Keratinocyte (primary cell): ENCODE measurements at regions not wholly inside any gene's neighbourhood (a gene's known extent, or its start where the extent isn't known, plus 50 kb on each side); places are given as distances from the start of the nearest gene placed in this dataset.

Source experiments
- DNase-seq: peaks from one replicate; pipeline ENCODE4 v3.0.0-alpha.2; 2011; ENCODE audit warnings: low read depth, missing footprints, low spot score
- FAIRE-seq: peaks from 2 replicates; lab custom pipeline; 2011; peaks lifted over from hg19 to GRCh38; lab: Jason Lieb, UNC
- H2AFZ ChIP-seq: 2 replicates; pipeline ENCODE4 v1.6.0; 2012; ENCODE audit warnings: low read length, control low read depth, inconsistent platforms; ENCODE audit not compliant: control insufficient read depth
- H3K27ac ChIP-seq: 2 replicates; pipeline ENCODE4 v1.5.1; 2011; ENCODE audit warnings: low read length; ENCODE audit not compliant: control insufficient read depth, insufficient read depth
- H3K27me3 ChIP-seq: 3 replicates; pipeline ENCODE4 v1.6.0; 2011; ENCODE audit warnings: low read length; ENCODE audit not compliant: control insufficient read depth, insufficient read depth; ENCODE audit errors: extremely low read depth
- H3K36me3 ChIP-seq, 2 experiments: 2 replicates in 1 of 2; 3 replicates in 1 of 2; pipeline ENCODE4 v1.5.1; 2011; ENCODE audit warnings: low read length in 2 of 2, mild to moderate bottlenecking in 1 of 2; ENCODE audit not compliant: control insufficient read depth in 2 of 2, insufficient read depth in 2 of 2; ENCODE audit errors: extremely low read depth in 1 of 2
- H3K4me1 ChIP-seq: 3 replicates; pipeline ENCODE4 v1.5.1; 2011; ENCODE audit warnings: low read length; ENCODE audit not compliant: control insufficient read depth, insufficient read depth; ENCODE audit errors: extremely low read depth
- H3K4me2 ChIP-seq: 3 replicates; pipeline ENCODE4 v1.6.0; 2011; ENCODE audit warnings: low read depth, low read length; ENCODE audit not compliant: control insufficient read depth, insufficient read depth; ENCODE audit errors: extremely low read depth
- H3K4me3 ChIP-seq, 3 experiments: fragments of 200-600 bp in 1 of 3; sonication (generic) in 1 of 3; 2 replicates in 2 of 3; 3 replicates in 1 of 3; pipeline ENCODE4 v1.5.1; 2011 to 2016; ENCODE audit warnings: low read length in 3 of 3, mild to moderate bottlenecking in 3 of 3, control low read depth in 2 of 3, inconsistent platforms in 1 of 3, low read depth in 1 of 3, mixed read lengths in 1 of 3, mixed run types in 1 of 3, moderate library complexity in 1 of 3; ENCODE audit not compliant: control insufficient read depth in 2 of 3, insufficient read depth in 2 of 3; ENCODE audit errors: extremely low read depth in 1 of 3
- H3K79me2 ChIP-seq: 2 replicates; pipeline ENCODE4 v1.6.0; 2012; ENCODE audit warnings: low read length; ENCODE audit not compliant: control insufficient read depth, insufficient read depth
- H3K9ac ChIP-seq: 3 replicates; pipeline ENCODE4 v1.6.0; 2011; ENCODE audit warnings: low read length; ENCODE audit not compliant: control insufficient read depth, insufficient read depth; ENCODE audit errors: extremely low read depth
- H3K9me1 ChIP-seq: 3 replicates; pipeline ENCODE4 v1.6.0; 2011; ENCODE audit warnings: low read length; ENCODE audit not compliant: control insufficient read depth, insufficient read depth; ENCODE audit errors: extremely low read depth
- H3K9me3 ChIP-seq: 2 replicates; pipeline ENCODE4 v1.5.1; 2012; ENCODE audit warnings: low read depth, low read length; ENCODE audit not compliant: control insufficient read depth
- H4K20me1 ChIP-seq: 3 replicates; pipeline ENCODE4 v1.6.0; 2011; ENCODE audit warnings: low read length; ENCODE audit not compliant: control insufficient read depth, insufficient read depth; ENCODE audit errors: extremely low read depth
- CTCF ChIP-seq, 3 experiments: IDR thresholded peaks in 1 of 3; conservative IDR thresholded peaks in 1 of 3; optimal IDR thresholded peaks in 1 of 3; 2 replicates in 2 of 3; 3 replicates in 1 of 3; pipeline versions ENCODE3 to v1.5.1; 2011; ENCODE audit warnings: low read length in 3 of 3, mild to moderate bottlenecking in 3 of 3, moderate library complexity in 2 of 3, control low read depth in 1 of 3, inconsistent platforms in 1 of 3; ENCODE audit not compliant: insufficient read depth in 2 of 3; ENCODE audit errors: extremely low read depth in 1 of 3
- EZH2 ChIP-seq: IDR thresholded peaks from one replicate; pipeline ENCODE4 v1.6.1; 2012; ENCODE audit warnings: inconsistent platforms, mild to moderate bottlenecking, low read length, moderate library complexity
- dilution Hi-C: fragments of 300-500 bp; cut with MboI; formaldehyde crosslinking; loops from one replicate; pipeline ENCODE4 v1.7.0; 2020; ENCODE audit warnings: low sequenced_read_pairs; ENCODE audit not compliant: extremely low pct_ligation_motif_present

- H3K79me2 ChIP-seq: no peaks in the 10 kb centered on the region
- H3K9me1 ChIP-seq: no peaks in the 10 kb centered on the region
- no peak overlapping the region for H3K27ac ChIP-seq
- no peak overlapping the region for H3K4me2 ChIP-seq
- no peaks in the 10 kb centered on the region for H3K27me3 ChIP-seq
- DNase-seq (no peak), FAIRE-seq (no peak)
- H4K20me1 ChIP-seq: no peaks in the 10 kb centered on the region
- H2AFZ ChIP-seq: no peak overlapping the region
- H3K9me3 ChIP-seq: no peaks in the 10 kb centered on the region
- no peak overlapping the region for H3K4me3 ChIP-seq
- no peaks in the 10 kb centered on the region for H3K4me1 ChIP-seq
- TF ChIP-seq CTCF (optimal IDR thresholded peaks at IDR 0.05 in 1 of 3, IDR thresholded peaks at IDR 0.05 in 1 of 3, conservative IDR thresholded peaks at IDR 0.05 in 1 of 3; ENCODE audit: extremely low read depth in 1 of 3, insufficient read depth in 2 of 3, low read length in 3 of 3) (no peak), EZH2 (no peak)
- no peak overlapping the region for H3K9ac ChIP-seq
- no peaks in the 10 kb centered on the region for H3K36me3 ChIP-seq
- dilution Hi-C loops: no loop called here
Observed at GRCh38 chr12:105783983-105784947, 354.5 kb downstream of the NUAK1 start.

- Histone ChIP-seq H3K9me3 (no peaks in the 10 kb centered on the region), H2AFZ (no peak overlapping the region), H3K79me2 (no peaks in the 10 kb centered on the region), H3K9me1 (no peaks in the 10 kb centered on the region), H4K20me1 (no peaks in the 10 kb centered on the region), H3K27ac (no peak overlapping the region), H3K27me3 (no peaks in the 10 kb centered on the region), H3K36me3 (no peaks in the 10 kb centered on the region), H3K4me1 (no peaks in the 10 kb centered on the region), H3K9ac (no peak overlapping the region), H3K4me3 (no peak overlapping the region), H3K4me2 (no peak overlapping the region)
- FAIRE-seq (no peak), DNase-seq (no peak)
- no peak for TF ChIP-seq EZH2
- no peak for TF ChIP-seq CTCF (optimal IDR thresholded peaks at IDR 0.05 in 1 of 3, IDR thresholded peaks at IDR 0.05 in 1 of 3, conservative IDR thresholded peaks at IDR 0.05 in 1 of 3; ENCODE audit: extremely low read depth in 1 of 3, insufficient read depth in 2 of 3, low read length in 3 of 3)
- dilution Hi-C loops: no loop called here
Observed at GRCh38 chr12:105793421-105793820, 345.3 kb downstream of the NUAK1 start.
